ENCODE measurements at regions not wholly inside any gene's neighbourhood (a gene's known extent, or its start where the extent isn't known, plus 50 kb on each side); places are given as distances from the start of the nearest gene placed in this dataset.

DNA sequence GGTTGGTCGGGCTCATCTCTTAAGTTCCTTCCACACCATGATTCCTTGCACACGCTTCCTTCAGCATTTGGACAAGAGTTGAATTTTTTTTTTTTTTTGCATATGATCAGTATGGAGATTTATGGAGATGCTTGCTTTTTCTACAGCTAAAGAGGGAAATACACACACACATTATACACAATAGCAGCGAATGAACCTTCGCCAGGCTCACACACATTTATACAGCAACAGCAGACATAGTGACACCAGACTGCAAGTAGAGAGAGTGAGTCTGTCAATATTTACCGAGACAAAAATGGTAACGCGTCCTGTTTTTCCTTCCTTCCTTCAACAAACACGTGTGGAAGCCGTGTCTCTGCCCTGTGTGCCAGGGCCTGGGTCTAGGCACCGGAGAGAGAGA is 897.9 kb downstream of the BCL11B start:
- no peak for TF ChIP-seq POLR2A (IDR thresholded peaks at IDR 0.05)
- TF ChIP-seq CTCF (IDR thresholded peaks at IDR 0.05) = no peak
